OCI-LY3 (cell line): ENCODE measurements at regions not wholly inside any gene's neighbourhood (a gene's known extent, or its start where the extent isn't known, plus 50 kb on each side); places are given as distances from the start of the nearest gene placed in this dataset.

Experiments used
- H2AFZ ChIP-seq: fragments of 200-600, 300-600 bp; shearing (Covaris generic); 2 replicates; pipeline ENCODE4 v1.6.0; 2014; ENCODE audit warnings: antibody characterized with exemption, low read depth, low read length
- H3K27ac ChIP-seq: fragments of 200-600, 300-600 bp; sonication (generic); 2 replicates; pipeline ENCODE4 v1.5.1; 2014; ENCODE audit warnings: mild to moderate bottlenecking, low read length, moderate library complexity, mixed read lengths
- H3K27me3 ChIP-seq: fragments of 200-600, 300-600 bp; sonication (generic); 2 replicates; pipeline ENCODE4 v1.6.1; 2014; ENCODE audit warnings: low read depth, low read length, mixed read lengths
- H3K36me3 ChIP-seq: fragments of 200-600, 300-600 bp; sonication (generic); replicated peaks from 2 replicates; pipeline ENCODE3; 2014; ENCODE audit warnings: low read depth, low read length, mixed read lengths
- H3K4me1 ChIP-seq: fragments of 300-600, 200-600 bp; sonication (generic); 2 replicates; pipeline ENCODE4 v1.6.1; 2014; ENCODE audit warnings: low read length, mixed read lengths
- H3K4me2 ChIP-seq: fragments of 200-600, 300-600 bp; sonication (generic); 2 replicates; pipeline ENCODE4 v1.6.1; 2014; ENCODE audit warnings: low read length, mixed read lengths
- H3K4me3 ChIP-seq: fragments of 300-600, 200-600 bp; sonication (generic); 2 replicates; pipeline ENCODE4 v1.5.1; 2014; ENCODE audit warnings: antibody characterized with exemption, mild to moderate bottlenecking, low read length, moderate library complexity
- H3K79me2 ChIP-seq: fragments of 300-600, 200-600 bp; shearing (Covaris generic); 2 replicates; pipeline ENCODE4 v1.6.1; 2014; ENCODE audit warnings: mild to moderate bottlenecking, low read length, mixed read lengths
- H3K9ac ChIP-seq: fragments of 300-600, 200-600 bp; shearing (Covaris generic); 2 replicates; pipeline ENCODE4 v1.6.0; 2014; ENCODE audit warnings: mild to moderate bottlenecking, low read length, moderate library complexity
- H3K9me3 ChIP-seq: fragments of 200-600, 300-600 bp; shearing (Covaris generic); 2 replicates; pipeline ENCODE4 v1.6.1; 2014; ENCODE audit warnings: low read length, mixed read lengths; ENCODE audit not compliant: insufficient read depth
- H4K20me1 ChIP-seq: fragments of 200-600, 300-600 bp; sonication (generic); 2 replicates; pipeline ENCODE4 v1.6.1; 2016; ENCODE audit warnings: low read length, mixed read lengths; ENCODE audit not compliant: insufficient read depth
- EZH2phosphoT487 ChIP-seq: fragments of 200-600 bp; shearing (Covaris generic); IDR thresholded peaks from 2 replicates; pipeline ENCODE4 v1.6.1; 2018; ENCODE audit warnings: antibody characterized with exemption, mixed run types, low read depth
- TF ChIP-seq, protein P1 (sequence below): fragments of 200-600, 300-600 bp; sonication (generic); IDR thresholded peaks from 2 replicates; pipeline ENCODE4 v1.5.1; 2014; ENCODE audit warnings: antibody characterized with exemption, low read length, low read depth

GRCh38 chr9:96072930-96073329 lies 197.4 kb downstream of the ERCC6L2 start:
- Histone ChIP-seq H3K36me3 (no peaks in the 10 kb centered on the region), H3K4me1 (no peaks in the 10 kb centered on the region), H3K4me3 (no peak overlapping the region), H2AFZ (no peak overlapping the region), H3K4me2 (no peak overlapping the region), H3K79me2 (no peaks in the 10 kb centered on the region), H3K27ac (no peak overlapping the region), H4K20me1 (no peaks in the 10 kb centered on the region), H3K9ac (no peak overlapping the region), H3K27me3 (peaks cover 6% of the 10 kb centered on the region; the same call in 1 of the 2 replicates), H3K9me3 (no peaks in the 10 kb centered on the region)
- TF ChIP-seq, protein P1, sequence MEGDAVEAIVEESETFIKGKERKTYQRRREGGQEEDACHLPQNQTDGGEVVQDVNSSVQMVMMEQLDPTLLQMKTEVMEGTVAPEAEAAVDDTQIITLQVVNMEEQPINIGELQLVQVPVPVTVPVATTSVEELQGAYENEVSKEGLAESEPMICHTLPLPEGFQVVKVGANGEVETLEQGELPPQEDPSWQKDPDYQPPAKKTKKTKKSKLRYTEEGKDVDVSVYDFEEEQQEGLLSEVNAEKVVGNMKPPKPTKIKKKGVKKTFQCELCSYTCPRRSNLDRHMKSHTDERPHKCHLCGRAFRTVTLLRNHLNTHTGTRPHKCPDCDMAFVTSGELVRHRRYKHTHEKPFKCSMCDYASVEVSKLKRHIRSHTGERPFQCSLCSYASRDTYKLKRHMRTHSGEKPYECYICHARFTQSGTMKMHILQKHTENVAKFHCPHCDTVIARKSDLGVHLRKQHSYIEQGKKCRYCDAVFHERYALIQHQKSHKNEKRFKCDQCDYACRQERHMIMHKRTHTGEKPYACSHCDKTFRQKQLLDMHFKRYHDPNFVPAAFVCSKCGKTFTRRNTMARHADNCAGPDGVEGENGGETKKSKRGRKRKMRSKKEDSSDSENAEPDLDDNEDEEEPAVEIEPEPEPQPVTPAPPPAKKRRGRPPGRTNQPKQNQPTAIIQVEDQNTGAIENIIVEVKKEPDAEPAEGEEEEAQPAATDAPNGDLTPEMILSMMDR = no peak
- no peak for TF ChIP-seq EZH2phosphoT487

GRCh38 chr9:96071815-96072124 lies 196.3 kb downstream of the ERCC6L2 start:
- Histone ChIP-seq H3K79me2 (no peaks in the 10 kb centered on the region), H3K9ac (no peak overlapping the region), H3K4me1 (no peaks in the 10 kb centered on the region), H3K9me3 (no peaks in the 10 kb centered on the region), H2AFZ (no peak overlapping the region; the same call in 1 of the 2 replicates), H3K4me3 (no peak overlapping the region), H3K27ac (no peak overlapping the region), H3K4me2 (no peak overlapping the region), H3K36me3 (no peaks in the 10 kb centered on the region), H3K27me3 (peaks cover 6% of the 10 kb centered on the region; the same call in 1 of the 2 replicates), H4K20me1 (no peaks in the 10 kb centered on the region)
- TF ChIP-seq, protein P1 = no peak; the same call in 1 of the 2 replicates

GRCh38 chr9:96071076-96071814 lies 195.8 kb downstream of the ERCC6L2 start:
- Histone ChIP-seq H3K9me3 (no peaks in the 10 kb centered on the region), H3K27ac (no peak overlapping the region), H3K36me3 (no peaks in the 10 kb centered on the region), H4K20me1 (no peaks in the 10 kb centered on the region), H3K4me3 (no peak overlapping the region), H2AFZ (no peak overlapping the region), H3K4me2 (no peak overlapping the region), H3K79me2 (no peaks in the 10 kb centered on the region), H3K27me3 (peaks cover 6% of the 10 kb centered on the region; the same call in 1 of the 2 replicates), H3K4me1 (peaks cover under 1% of the 10 kb centered on the region; the same call in 1 of the 2 replicates), H3K9ac (no peak overlapping the region)
- TF ChIP-seq, protein P1 = peak; percentile 35
- TF ChIP-seq EZH2phosphoT487 = no peak

GRCh38 chr9:96069629-96070220 lies 194.2 kb downstream of the ERCC6L2 start:
- Histone ChIP-seq H3K4me1 (peaks cover 10% of the 10 kb centered on the region), H3K27me3 (peaks cover 6% of the 10 kb centered on the region; the same call in 1 of the 2 replicates), H2AFZ (no peak overlapping the region), H3K4me2 (no peak overlapping the region), H3K79me2 (no peaks in the 10 kb centered on the region), H4K20me1 (no peaks in the 10 kb centered on the region), H3K4me3 (no peak overlapping the region), H3K9me3 (no peaks in the 10 kb centered on the region), H3K9ac (no peak overlapping the region), H3K27ac (no peak overlapping the region), H3K36me3 (no peaks in the 10 kb centered on the region)
- no peak for TF ChIP-seq EZH2phosphoT487
